Spleen (tissue), 11 donors: ENCODE measurements at regions not wholly inside any gene's neighbourhood (a gene's known extent, or its start where the extent isn't known, plus 50 kb on each side); places are given as distances from the start of the nearest gene placed in this dataset.

Experiments
- DNase-seq: peaks from one replicate; pipeline ENCODE4 v3.0.0-alpha.2; 2020
- H3K27ac ChIP-seq, 8 donors: fragments of 200-600 bp; sonication (generic) in 7 of 8; 1 replicate in 4 of 8; 2 replicates in 4 of 8; pipeline versions ENCODE4 v1.5.0 to v1.8.0; 2016 to 2021; ENCODE audit warnings: inconsistent platforms in 4 of 8, mild to moderate bottlenecking in 4 of 8, moderate library complexity in 1 of 8
- H3K27me3 ChIP-seq, 7 donors: fragments of 200-600 bp; sonication (generic) in 6 of 7; replicated peaks in 1 of 7; 1 replicate in 4 of 7; 2 replicates in 3 of 7; pipeline versions ENCODE4 v1.5.0 to v1.8.0; 2016 to 2021; ENCODE audit warnings: inconsistent platforms in 3 of 7, mild to moderate bottlenecking in 1 of 7
- H3K36me3 ChIP-seq, 6 donors: fragments of 200-600 bp; sonication (generic) in 5 of 6; 1 replicate in 4 of 6; 2 replicates in 2 of 6; pipeline versions ENCODE4 v1.5.0 to v1.8.0; 2016 to 2021; ENCODE audit warnings: inconsistent platforms in 2 of 6
- H3K4me1 ChIP-seq, 6 donors: fragments of 200-600 bp; sonication (generic) in 5 of 6; 1 replicate in 3 of 6; 2 replicates in 3 of 6; pipeline versions ENCODE4 v1.5.0 to v1.8.0; 2016 to 2021; ENCODE audit warnings: inconsistent platforms in 3 of 6
- H3K4me3 ChIP-seq, 8 donors: fragments of 200-600 bp; sonication (generic) in 7 of 8; 1 replicate in 4 of 8; 2 replicates in 4 of 8; pipeline versions ENCODE4 v1.5.0 to v1.8.0; 2016 to 2021; ENCODE audit warnings: inconsistent platforms in 4 of 8, mild to moderate bottlenecking in 4 of 8, moderate library complexity in 2 of 8
- H3K9me3 ChIP-seq, 8 donors: fragments of 200-600 bp; sonication (generic) in 7 of 8; 1 replicate in 4 of 8; 2 replicates in 4 of 8; pipeline versions ENCODE4 v1.5.0 to v1.8.0; 2016 to 2021; ENCODE audit warnings: inconsistent platforms in 4 of 8
- POLR2A ChIP-seq, 3 donors: fragments of 450-650 bp; IDR thresholded peaks; one replicate each; pipeline ENCODE4 v1.5.1; 2017; ENCODE audit warnings: antibody characterized with exemption in 3 of 3, mild to moderate bottlenecking in 1 of 3
- POLR2AphosphoS5 ChIP-seq, 3 donors: sonication (generic); formaldehyde crosslinking; IDR thresholded peaks; one replicate each; pipeline ENCODE4 v1.5.1; 2017; ENCODE audit warnings: antibody characterized with exemption in 3 of 3
- WGBS, 5 donors: extraction: QIAGEN DNeasy Blood & Tissue Kit in 3 of 5; methylation state at CpG; one replicate each; pipeline versions ENCODE4 v1.1.5 to v1.1.7; 2013 to 2018; 5-methylcytosine and 5-hydroxymethylcytosine counted together
- intact Hi-C: fragments of 100-400 bp; cut with DNase I; formaldehyde crosslinking; loops from one replicate; pipeline ENCODE4 v1.15.0; 2023; ENCODE audit warnings: low total_unique reads
- TF ChIP-seq, protein P1 (sequence below), 11 experiments: fragments of 200-600 bp in 7 of 11; fragments of 450-650 bp in 4 of 11; sonication (generic) in 4 of 11; IDR thresholded peaks in 8 of 11; conservative IDR thresholded peaks in 3 of 11; 1 replicate in 7 of 11; 2 replicates in 4 of 11; pipeline versions ENCODE4 v1.4.0 to v1.8.0; 2016 to 2021; ENCODE audit warnings: antibody characterized with exemption in 11 of 11, inconsistent platforms in 4 of 11, mild to moderate bottlenecking in 1 of 11
- donor health status: healthy with polysubstance abuse.
- donor health status: DM: no; HTN: no; CAD: no; lungs with moderate emphysema.
- donor health status: DM: no; HTN: no; CAD: no.
- donor health status: Bipolar disorder and iron deficiency.
- donor health status: healthy.
- donor health status: DM: no; HTN: no; CAD: no.
- donor health status: DM: yes; HTN: yes; CAD: no.

DNA sequence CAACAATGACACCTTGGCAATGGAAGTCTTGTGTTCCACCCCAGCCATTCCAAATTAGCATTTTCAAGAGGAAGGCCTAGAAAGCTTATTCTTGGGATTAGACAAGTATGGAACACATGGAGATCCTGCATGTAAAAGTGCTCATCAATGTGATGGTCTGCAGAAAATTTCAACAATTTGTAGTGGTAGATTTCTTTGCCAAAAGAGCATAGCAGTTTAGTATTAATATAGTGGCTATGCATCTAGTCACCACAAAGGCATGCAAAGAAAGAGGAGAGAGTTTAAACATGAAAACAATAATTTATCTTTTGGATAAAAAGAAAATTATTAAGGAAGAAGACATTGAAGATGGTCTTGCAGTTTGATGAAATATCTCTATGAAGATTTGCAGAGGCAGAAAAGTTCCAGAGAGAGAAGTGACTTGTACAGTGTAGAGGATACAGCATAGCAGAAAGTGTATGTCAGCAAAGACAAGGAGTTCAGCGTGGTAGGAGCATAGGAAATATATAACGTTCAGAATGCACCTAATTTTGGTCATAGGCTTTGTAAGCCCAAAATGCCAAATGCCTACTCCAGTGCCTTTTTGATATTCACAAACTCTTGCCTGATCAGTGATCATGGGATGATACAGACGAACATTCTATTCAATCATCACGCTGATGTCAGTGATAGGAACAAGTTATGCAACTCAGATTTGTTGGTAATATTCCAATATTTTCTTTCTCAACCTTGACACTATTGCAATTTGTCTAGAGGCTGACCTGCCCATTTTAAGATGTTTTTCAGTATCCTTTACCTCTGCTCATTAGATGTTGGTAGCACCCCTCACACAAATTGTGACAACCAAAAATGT is 727.9 kb upstream of the SOX9 start:
- Histone ChIP-seq H3K4me1 (no peaks in the 10 kb centered on the region), H3K4me3 (no peak overlapping the region), H3K9me3 (peaks cover 0 to 12% (median 0%) of the 10 kb centered on the region in 8 donors), H3K36me3 (no peaks in the 10 kb centered on the region), H3K27ac (no peak overlapping the region), H3K27me3 (no peaks in the 10 kb centered on the region)
- no peak for TF ChIP-seq POLR2A (IDR thresholded peaks at IDR 0.05)
- TF ChIP-seq, protein P1, sequence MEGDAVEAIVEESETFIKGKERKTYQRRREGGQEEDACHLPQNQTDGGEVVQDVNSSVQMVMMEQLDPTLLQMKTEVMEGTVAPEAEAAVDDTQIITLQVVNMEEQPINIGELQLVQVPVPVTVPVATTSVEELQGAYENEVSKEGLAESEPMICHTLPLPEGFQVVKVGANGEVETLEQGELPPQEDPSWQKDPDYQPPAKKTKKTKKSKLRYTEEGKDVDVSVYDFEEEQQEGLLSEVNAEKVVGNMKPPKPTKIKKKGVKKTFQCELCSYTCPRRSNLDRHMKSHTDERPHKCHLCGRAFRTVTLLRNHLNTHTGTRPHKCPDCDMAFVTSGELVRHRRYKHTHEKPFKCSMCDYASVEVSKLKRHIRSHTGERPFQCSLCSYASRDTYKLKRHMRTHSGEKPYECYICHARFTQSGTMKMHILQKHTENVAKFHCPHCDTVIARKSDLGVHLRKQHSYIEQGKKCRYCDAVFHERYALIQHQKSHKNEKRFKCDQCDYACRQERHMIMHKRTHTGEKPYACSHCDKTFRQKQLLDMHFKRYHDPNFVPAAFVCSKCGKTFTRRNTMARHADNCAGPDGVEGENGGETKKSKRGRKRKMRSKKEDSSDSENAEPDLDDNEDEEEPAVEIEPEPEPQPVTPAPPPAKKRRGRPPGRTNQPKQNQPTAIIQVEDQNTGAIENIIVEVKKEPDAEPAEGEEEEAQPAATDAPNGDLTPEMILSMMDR (IDR thresholded peaks at IDR 0.05 in 8 of 11, conservative IDR thresholded peaks at IDR 0.05 in 3 of 11), result no peak
- intact Hi-C loops, result no loop called here
- no peak for DNase-seq
- WGBS, 5 donors, result 76 to 94% (median 87%) methylated on average over 4 of the region's 4 CpGs

DNA sequence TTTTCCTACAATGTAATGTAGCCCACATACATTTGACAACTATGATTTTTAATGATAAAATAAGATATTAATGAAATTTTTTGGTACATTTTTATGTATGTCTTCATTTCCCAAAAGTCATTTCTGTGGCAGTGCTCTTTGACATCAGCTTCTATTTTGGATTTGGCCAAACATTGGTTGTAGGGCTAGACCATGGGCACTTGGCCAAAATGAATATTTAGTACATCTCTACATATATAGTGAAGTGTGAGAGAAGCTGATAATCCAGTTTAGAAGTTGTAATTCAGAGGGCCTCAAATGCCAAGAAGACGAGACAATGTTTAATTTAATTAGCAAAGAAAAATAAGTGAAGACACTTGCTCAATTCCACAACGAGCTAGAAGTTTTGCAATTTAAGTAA is 724.9 kb upstream of the SOX9 start:
- Histone ChIP-seq H3K27ac (no peak overlapping the region), H3K4me1 (no peaks in the 10 kb centered on the region), H3K4me3 (no peak overlapping the region), H3K27me3 (no peaks in the 10 kb centered on the region), H3K36me3 (no peaks in the 10 kb centered on the region), H3K9me3 (no peaks in the 10 kb centered on the region)
- no peak for DNase-seq
- 65 to 75% (median 75%) methylated on average over 2 of the region's 2 CpGs for WGBS, 5 donors
- intact Hi-C loops, result no loop called here
- TF ChIP-seq POLR2AphosphoS5 (IDR thresholded peaks at IDR 0.05) (no peak), POLR2A (IDR thresholded peaks at IDR 0.05) (no peak)
- TF ChIP-seq, protein P1 (IDR thresholded peaks at IDR 0.05 in 8 of 11, conservative IDR thresholded peaks at IDR 0.05 in 3 of 11), result no peak

- no peaks in the 10 kb centered on the region for H3K27me3 ChIP-seq
- H3K4me1 ChIP-seq, result no peaks in the 10 kb centered on the region
- H3K4me3 ChIP-seq, result no peak overlapping the region
- H3K27ac ChIP-seq, result no peak overlapping the region
- H3K36me3 ChIP-seq, result no peaks in the 10 kb centered on the region
- DNase-seq, result no peak
- 84 to 90% (median 87%) methylated on average over 3 of the region's 3 CpGs for WGBS, 5 donors
- H3K9me3 ChIP-seq, result no peaks in the 10 kb centered on the region
- TF ChIP-seq, protein P1 (IDR thresholded peaks at IDR 0.05 in 8 of 11, conservative IDR thresholded peaks at IDR 0.05 in 3 of 11), result no peak
- no peak for TF ChIP-seq POLR2AphosphoS5 (IDR thresholded peaks at IDR 0.05)
- no peak for TF ChIP-seq POLR2A (IDR thresholded peaks at IDR 0.05)
- intact Hi-C loops, result no loop called here
Measured at GRCh38 chr17:71396711-71397110, 724.1 kb upstream of the SOX9 start.

- TF ChIP-seq, protein P1 (IDR thresholded peaks at IDR 0.05 in 8 of 11, conservative IDR thresholded peaks at IDR 0.05 in 3 of 11), result no peak
- no peak for TF ChIP-seq POLR2A (IDR thresholded peaks at IDR 0.05)
- TF ChIP-seq POLR2AphosphoS5 (IDR thresholded peaks at IDR 0.05), result no peak
- H3K36me3 ChIP-seq, result no peaks in the 10 kb centered on the region
- H3K27ac ChIP-seq, result no peak overlapping the region
- intact Hi-C loops, result no loop called here
- H3K4me3 ChIP-seq, result no peak overlapping the region
- no peak for DNase-seq
- H3K9me3 ChIP-seq, result no peaks in the 10 kb centered on the region
- H3K4me1 ChIP-seq, result no peaks in the 10 kb centered on the region
- 63 to 85% (median 83%) methylated on average over 2 of the region's 2 CpGs for WGBS, 5 donors
- no peaks in the 10 kb centered on the region for H3K27me3 ChIP-seq
Measured at GRCh38 chr17:71398025-71398424, 722.8 kb upstream of the SOX9 start.
